PC-9 (cell line): ENCODE measurements at regions not wholly inside any gene's neighbourhood (a gene's known extent, or its start where the extent isn't known, plus 50 kb on each side); places are given as distances from the start of the nearest gene placed in this dataset.

Experiments
- BruUV-seq: library from RNA; stranded (reverse); fragments of 400-500 nt; replicated peaks from 2 replicates; lab custom pipeline; 2021; lab: Mats Ljungman, UMichigan
- CTCF ChIA-PET: fragments of 300-600 bp; sonication (Branson Sonifier 250); formaldehyde crosslinking; loops from one replicate; lab custom pipeline; 2022; ENCODE audit warnings: antibody characterized with exemption; lab: Charles Lee
- POLR2A ChIA-PET: fragments of 300-600 bp; sonication (Branson Sonifier 250); formaldehyde crosslinking; loops from one replicate; lab custom pipeline; 2022; ENCODE audit warnings: antibody characterized with exemption; ENCODE audit not compliant: unreplicated experiment; lab: Charles Lee
- DNase-seq, 2 experiments: peaks; one replicate each; pipeline versions ENCODE4 v3.0.0 to v3.0.0-alpha.2; 2015 to 2022; ENCODE audit warnings: mixed read lengths in 1 of 2
- H2AFZ ChIP-seq: fragments of 200-600 bp; sonication (generic); 2 replicates; pipeline ENCODE4 v1.8.1; 2017; ENCODE audit warnings: antibody characterized with exemption
- H3F3A ChIP-seq: fragments of 200-600 bp; sonication (generic); 2 replicates; pipeline ENCODE4 v1.8.1; 2017; ENCODE audit warnings: antibody characterized with exemption, mild to moderate bottlenecking, low read depth; ENCODE audit not compliant: insufficient read depth
- H3K27ac ChIP-seq: fragments of 200-600 bp; sonication (generic); 2 replicates; pipeline ENCODE4 v1.6.1; 2016; ENCODE audit warnings: mixed run types
- H3K27me3 ChIP-seq: fragments of 200-600 bp; sonication (generic); 2 replicates; pipeline ENCODE4 v1.6.1; 2016; ENCODE audit warnings: low read depth, mixed run types; ENCODE audit not compliant: insufficient read depth
- H3K36me3 ChIP-seq: fragments of 200-600 bp; sonication (generic); 2 replicates; pipeline ENCODE4 v1.6.1; 2016; ENCODE audit warnings: low read depth, mixed run types
- H3K4me1 ChIP-seq: fragments of 200-600 bp; sonication (generic); replicated peaks from 2 replicates; pipeline ENCODE4 v1.6.1; 2016; ENCODE audit warnings: mixed run types; ENCODE audit not compliant: insufficient read depth
- H3K4me2 ChIP-seq: fragments of 200-600 bp; sonication (generic); 2 replicates; pipeline ENCODE4 v1.6.1; 2017; ENCODE audit warnings: mixed run types
- H3K4me3 ChIP-seq: fragments of 200-600 bp; sonication (generic); 2 replicates; pipeline ENCODE4 v1.6.1; 2016; ENCODE audit warnings: mixed run types
- H3K79me2 ChIP-seq: fragments of 200-600 bp; sonication (generic); 2 replicates; pipeline ENCODE4 v1.6.1; 2017; ENCODE audit warnings: low read depth, mixed run types
- H3K9me2 ChIP-seq: fragments of 200-600 bp; sonication (generic); 2 replicates; pipeline ENCODE4 v1.8.1; 2017; ENCODE audit warnings: mild to moderate bottlenecking; ENCODE audit not compliant: insufficient read depth
- H3K9me3 ChIP-seq: fragments of 200-600 bp; sonication (generic); 2 replicates; pipeline ENCODE4 v1.8.1; 2016; ENCODE audit warnings: low read depth; ENCODE audit not compliant: insufficient read depth
- H4K20me1 ChIP-seq: fragments of 200-600 bp; sonication (generic); 2 replicates; pipeline ENCODE4 v1.8.1; 2017; ENCODE audit not compliant: insufficient read depth
- CTCF ChIP-seq: fragments of 200-600 bp; sonication (generic); conservative IDR thresholded peaks from 2 replicates; pipeline ENCODE4 v1.6.1; 2017; ENCODE audit warnings: mixed run types, antibody characterized with exemption, mild to moderate bottlenecking, moderate library complexity
- EZH2 ChIP-seq: fragments of 200-600 bp; sonication (generic); IDR thresholded peaks from 2 replicates; pipeline ENCODE4 v1.8.0; 2017; ENCODE audit warnings: antibody characterized with exemption, low read depth
- intact Hi-C: fragments of 100-400 bp; cut with micrococcal nuclease; formaldehyde crosslinking; loops from one replicate; pipeline ENCODE4 v1.10.0; 2022; ENCODE audit not compliant: unreplicated experiment

- BruUV-seq = no TSS peak
- peaks cover 23% of the 10 kb centered on the region for H3K27me3 ChIP-seq
- POLR2A ChIA-PET = no interaction called here
- no peaks in the 10 kb centered on the region for H3K4me1 ChIP-seq
- H4K20me1 ChIP-seq = no peaks in the 10 kb centered on the region
- TF ChIP-seq CTCF (no peak), EZH2 (no peak)
- CTCF ChIA-PET = no interaction called here
- H3K4me3 ChIP-seq = no peak overlapping the region
- H3K9me3 ChIP-seq = no peaks in the 10 kb centered on the region
- H2AFZ ChIP-seq = no peak overlapping the region
- intact Hi-C loops = no loop called here
- H3K27ac ChIP-seq = no peak overlapping the region
- no peaks in the 10 kb centered on the region for H3K9me2 ChIP-seq
- H3K36me3 ChIP-seq = no peaks in the 10 kb centered on the region
- no peaks in the 10 kb centered on the region for H3F3A ChIP-seq
- no peak for DNase-seq
- H3K4me2 ChIP-seq = no peak overlapping the region
- no peaks in the 10 kb centered on the region for H3K79me2 ChIP-seq
Measured at GRCh38 chr5:3709068-3709716, 113.6 kb downstream of the IRX1 start.

GRCh38 chr5:3709717-3710348 is 114.2 kb downstream of the IRX1 start:
- Histone ChIP-seq H3K4me2 (no peak overlapping the region), H3K4me1 (no peaks in the 10 kb centered on the region), H3K36me3 (no peaks in the 10 kb centered on the region), H3K27ac (no peak overlapping the region), H3K79me2 (no peaks in the 10 kb centered on the region), H3K4me3 (no peak overlapping the region), H3K9me2 (no peaks in the 10 kb centered on the region), H4K20me1 (no peaks in the 10 kb centered on the region), H2AFZ (no peak overlapping the region), H3K9me3 (no peaks in the 10 kb centered on the region), H3F3A (no peaks in the 10 kb centered on the region), H3K27me3 (peaks cover 23% of the 10 kb centered on the region)
- intact Hi-C loops = no loop called here
- DNase-seq = no peak
- CTCF ChIA-PET = no interaction called here
- POLR2A ChIA-PET = no interaction called here
- no TSS peak for BruUV-seq
- TF ChIP-seq EZH2 (no peak), CTCF (no peak)

DNA sequence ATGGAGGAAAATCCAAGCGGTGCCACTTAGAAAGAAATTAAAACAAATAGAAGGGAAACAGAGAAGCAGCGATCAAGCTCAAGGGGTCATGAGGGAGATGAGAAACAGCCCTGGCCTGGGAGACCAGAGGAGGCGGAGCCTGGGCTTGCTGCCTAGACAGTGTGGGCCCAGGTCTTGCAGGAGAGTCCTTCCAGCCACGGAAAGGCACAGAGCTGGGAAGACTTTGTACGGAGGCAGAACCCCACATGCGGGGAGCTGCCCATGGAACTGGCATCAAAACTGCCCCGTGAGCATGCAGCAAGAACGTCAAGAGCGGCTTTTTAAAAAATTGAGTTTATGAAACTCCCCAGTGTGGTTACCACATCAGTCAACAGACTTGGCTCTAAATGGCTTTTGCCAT is 119.4 kb downstream of the IRX1 start:
- no peak overlapping the region for H3K4me3 ChIP-seq
- peaks cover 24% of the 10 kb centered on the region for H3K27me3 ChIP-seq
- TF ChIP-seq EZH2 (no peak), CTCF (no peak)
- H3K36me3 ChIP-seq = no peaks in the 10 kb centered on the region
- H3K27ac ChIP-seq = no peak overlapping the region
- H3K79me2 ChIP-seq = no peaks in the 10 kb centered on the region
- ChIA-PET POLR2A (no interaction called here), CTCF (no interaction called here)
- no peaks in the 10 kb centered on the region for H3F3A ChIP-seq
- no peak overlapping the region for H3K4me2 ChIP-seq
- H4K20me1 ChIP-seq = no peaks in the 10 kb centered on the region
- no peaks in the 10 kb centered on the region for H3K9me3 ChIP-seq
- no TSS peak for BruUV-seq
- H2AFZ ChIP-seq = no peak overlapping the region
- H3K9me2 ChIP-seq = no peaks in the 10 kb centered on the region
- intact Hi-C loops = no loop called here
- H3K4me1 ChIP-seq = no peaks in the 10 kb centered on the region
- DNase-seq = no peak
